A549 (cell line): ENCODE measurements at regions not wholly inside any gene's neighbourhood (a gene's known extent, or its start where the extent isn't known, plus 50 kb on each side); places are given as distances from the start of the nearest gene placed in this dataset.

Source experiments
- CTCF ChIP-seq: fragments of >200 bp; sonication (Bioruptor Twin); formaldehyde crosslinking; IDR thresholded peaks from 3 replicates; pipeline ENCODE4 v1.5.1; 2016
- HOXB5 ChIP-seq: fragments of 250-450 bp; sonication (Bioruptor Pico); IDR thresholded peaks from 2 replicates; pipeline ENCODE4 v1.5.0; 2020; ENCODE audit warnings: mild to moderate bottlenecking, moderate library complexity
- JUNB ChIP-seq: fragments of >200 bp; sonication (Bioruptor Twin); formaldehyde crosslinking; IDR thresholded peaks from 2 replicates; pipeline ENCODE4 v1.6.1; 2016
- MAX ChIP-seq: IDR thresholded peaks from 2 replicates; pipeline ENCODE4 v1.6.1; 2012
- POLR2A ChIP-seq: IDR thresholded peaks from 2 replicates; pipeline ENCODE4 v1.6.1; 2012; ENCODE audit warnings: mild to moderate bottlenecking, low read length
- REST ChIP-seq: fragments of 200-600 bp; sonication (generic); IDR thresholded peaks from 2 replicates; pipeline ENCODE4 v1.6.1; 2016; ENCODE audit warnings: antibody characterized with exemption, mild to moderate bottlenecking, moderate library complexity
- SMC3 ChIP-seq: fragments of >200 bp; sonication (Bioruptor Twin); formaldehyde crosslinking; IDR thresholded peaks from 3 replicates; pipeline ENCODE4 v1.6.1; 2018; ENCODE audit warnings: inconsistent platforms

- TF ChIP-seq CTCF (no peak), POLR2A (no peak), HOXB5 (no peak), SMC3 (no peak), REST (no peak), MAX (no peak), JUNB (no peak)
Measured at GRCh38 chr9:108331596-108331995, 524.2 kb downstream of the ACTL7B start.
